Colonic mucosa (tissue), 4 donors: ENCODE measurements at regions not wholly inside any gene's neighbourhood (a gene's known extent, or its start where the extent isn't known, plus 50 kb on each side); places are given as distances from the start of the nearest gene placed in this dataset.

Source experiments
- DNase-seq: peaks from one replicate; pipeline ENCODE4 v3.0.0-alpha.2; 2020
- H3K27ac ChIP-seq: fragments of 200-600 bp; one replicate; pipeline ENCODE4 v1.8.0; 2021
- H3K27me3 ChIP-seq: fragments of 200-600 bp; one replicate; pipeline ENCODE4 v1.8.0; 2021
- H3K36me3 ChIP-seq: fragments of 200-600 bp; one replicate; pipeline ENCODE4 v1.8.0; 2021
- H3K4me1 ChIP-seq: fragments of 200-600 bp; one replicate; pipeline ENCODE4 v1.8.0; 2021; ENCODE audit warnings: mild to moderate bottlenecking
- H3K4me3 ChIP-seq: fragments of 200-600 bp; one replicate; pipeline ENCODE4 v1.8.0; 2021
- H3K9ac ChIP-seq, 2 donors: one replicate each; pipeline ENCODE4 v1.7.0; 2013; ENCODE audit warnings: control low read depth in 2 of 2, low read depth in 2 of 2, low read length in 2 of 2
- H3K9me3 ChIP-seq: fragments of 200-600 bp; one replicate; pipeline ENCODE4 v1.8.0; 2021
- CTCF ChIP-seq: fragments of 200-600 bp; IDR thresholded peaks from one replicate; pipeline ENCODE4 v1.8.0; 2022; ENCODE audit warnings: antibody characterized with exemption, mild to moderate bottlenecking
- intact Hi-C: fragments of 100-400 bp; cut with DNase I; formaldehyde crosslinking; loops from one replicate; pipeline ENCODE4 v1.14.1; 2022
- donor health status: healthy.
- donor health status: DM: no; HTN: no; CAD: no.
- donor health status: DM: no; HTN: no; CAD: no.

GRCh38 chr13:27327633-27328032, 57.0 kb downstream of the RASL11A start:
- no peaks in the 10 kb centered on the region for H3K4me1 ChIP-seq
- no peaks in the 10 kb centered on the region for H3K36me3 ChIP-seq
- no peak for DNase-seq
- H3K27me3 ChIP-seq: no peaks in the 10 kb centered on the region
- H3K9me3 ChIP-seq: no peaks in the 10 kb centered on the region
- no peak overlapping the region for H3K9ac ChIP-seq
- intact Hi-C loops: no loop called here
- H3K27ac ChIP-seq: no peak overlapping the region
- no peak overlapping the region for H3K4me3 ChIP-seq
- TF ChIP-seq CTCF: no peak

- intact Hi-C loops: no loop called here
Observed at GRCh38 chr13:27329210-27329609, 58.6 kb downstream of the RASL11A start.

GRCh38 chr13:27334774-27335435, 64.3 kb downstream of the RASL11A start:
- intact Hi-C loops: no loop called here
- no peak for TF ChIP-seq CTCF
- no peaks in the 10 kb centered on the region for H3K36me3 ChIP-seq
- no peak overlapping the region for H3K27ac ChIP-seq
- no peak overlapping the region for H3K9ac ChIP-seq
- no peak overlapping the region for H3K4me3 ChIP-seq
- H3K4me1 ChIP-seq: no peaks in the 10 kb centered on the region
- no peak for DNase-seq
- no peaks in the 10 kb centered on the region for H3K9me3 ChIP-seq
- no peaks in the 10 kb centered on the region for H3K27me3 ChIP-seq

More at GRCh38 chr13:27329210-27329609, 58.6 kb downstream of the RASL11A start:
- Histone ChIP-seq H3K4me1 (no peaks in the 10 kb centered on the region), H3K9me3 (no peaks in the 10 kb centered on the region), H3K27ac (no peak overlapping the region), H3K36me3 (no peaks in the 10 kb centered on the region), H3K4me3 (no peak overlapping the region), H3K27me3 (no peaks in the 10 kb centered on the region), H3K9ac (no peak overlapping the region)
- no peak for DNase-seq
- TF ChIP-seq CTCF: no peak

- Histone ChIP-seq H3K27ac (no peak overlapping the region), H3K9me3 (no peaks in the 10 kb centered on the region), H3K4me1 (no peaks in the 10 kb centered on the region), H3K36me3 (no peaks in the 10 kb centered on the region), H3K4me3 (no peak overlapping the region), H3K27me3 (no peaks in the 10 kb centered on the region), H3K9ac (no peak overlapping the region)
- no peak for DNase-seq
- no peak for TF ChIP-seq CTCF
- intact Hi-C loops: no loop called here
Observed at GRCh38 chr13:27336014-27336673, 65.5 kb downstream of the RASL11A start.

GRCh38 chr13:27338207-27338606, 67.6 kb downstream of the RASL11A start:
- H3K36me3 ChIP-seq: no peaks in the 10 kb centered on the region

More at GRCh38 chr13:27338207-27338606, 67.6 kb downstream of the RASL11A start:
- Histone ChIP-seq H3K4me3 (no peak overlapping the region), H3K9me3 (no peaks in the 10 kb centered on the region), H3K9ac (no peak overlapping the region), H3K4me1 (no peaks in the 10 kb centered on the region), H3K27me3 (no peaks in the 10 kb centered on the region), H3K27ac (no peak overlapping the region)
- intact Hi-C loops: no loop called here
- no peak for DNase-seq
- no peak for TF ChIP-seq CTCF
